Erythroblast (primary cell): ENCODE measurements at regions not wholly inside any gene's neighbourhood (a gene's known extent, or its start where the extent isn't known, plus 50 kb on each side); places are given as distances from the start of the nearest gene placed in this dataset.
"Not testable (repeated sequence)": the region's sequence is repeated elsewhere in the genome, so short reads cannot be mapped to it uniquely, and the experiment has no call there.

Experiments used
- GATA1 ChIP-seq: IDR thresholded peaks from 2 replicates; pipeline ENCODE4 v1.6.1; 2011; ENCODE audit warnings: low read depth, mild to moderate bottlenecking, control low read depth, low read length, moderate library complexity
- POLR2A ChIP-seq: IDR thresholded peaks from 2 replicates; pipeline ENCODE4 v1.6.1; 2011; ENCODE audit warnings: mild to moderate bottlenecking, low read length

GRCh38 chr7:35962607-35963006 lies 161.8 kb downstream of the SEPTIN7 start:
- not testable (repeated sequence) for TF ChIP-seq POLR2A, GATA1
